ENCODE measurements at regions not wholly inside any gene's neighbourhood (a gene's known extent, or its start where the extent isn't known, plus 50 kb on each side); places are given as distances from the start of the nearest gene placed in this dataset.
A peak's percentile ranks its signal among the peaks of the same experiment; 100 is the strongest.

DNA sequence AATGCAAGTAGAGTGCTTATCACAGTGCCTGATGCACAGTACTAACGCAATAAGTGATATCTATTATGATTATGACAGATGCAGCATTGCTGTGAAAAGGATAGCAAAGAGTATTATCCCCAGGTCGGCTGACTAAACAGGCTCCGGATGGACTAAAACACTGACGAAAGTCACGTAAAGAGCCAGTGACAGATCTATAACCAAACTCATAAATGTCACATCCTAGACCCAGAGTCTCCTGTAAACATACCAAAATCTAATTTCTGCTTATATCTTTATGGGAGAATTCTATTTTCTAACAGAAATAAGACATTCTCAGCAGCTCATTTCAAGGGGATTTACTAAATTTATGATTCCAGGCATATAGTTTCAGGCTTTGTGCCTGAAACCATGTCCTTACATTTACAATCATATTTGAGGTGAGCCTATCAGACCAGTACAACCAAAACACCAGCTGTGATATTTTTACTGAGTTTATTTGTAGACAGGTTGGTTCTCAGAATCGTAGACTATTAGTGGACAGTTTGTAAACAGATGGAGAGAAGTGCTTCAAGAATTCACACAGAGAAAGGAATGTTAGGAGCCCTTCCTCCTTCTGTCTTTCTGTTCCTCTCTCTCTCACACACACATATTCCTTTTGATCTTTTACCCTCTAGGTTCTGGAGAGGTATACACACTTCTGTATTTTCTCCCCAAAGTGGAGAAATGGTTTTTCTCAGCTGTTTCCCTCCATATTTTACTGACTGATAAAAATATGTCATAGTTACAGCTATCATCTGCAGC, 52.4 kb upstream of the WDR26 start:
- DNase-seq = no peak

DNA sequence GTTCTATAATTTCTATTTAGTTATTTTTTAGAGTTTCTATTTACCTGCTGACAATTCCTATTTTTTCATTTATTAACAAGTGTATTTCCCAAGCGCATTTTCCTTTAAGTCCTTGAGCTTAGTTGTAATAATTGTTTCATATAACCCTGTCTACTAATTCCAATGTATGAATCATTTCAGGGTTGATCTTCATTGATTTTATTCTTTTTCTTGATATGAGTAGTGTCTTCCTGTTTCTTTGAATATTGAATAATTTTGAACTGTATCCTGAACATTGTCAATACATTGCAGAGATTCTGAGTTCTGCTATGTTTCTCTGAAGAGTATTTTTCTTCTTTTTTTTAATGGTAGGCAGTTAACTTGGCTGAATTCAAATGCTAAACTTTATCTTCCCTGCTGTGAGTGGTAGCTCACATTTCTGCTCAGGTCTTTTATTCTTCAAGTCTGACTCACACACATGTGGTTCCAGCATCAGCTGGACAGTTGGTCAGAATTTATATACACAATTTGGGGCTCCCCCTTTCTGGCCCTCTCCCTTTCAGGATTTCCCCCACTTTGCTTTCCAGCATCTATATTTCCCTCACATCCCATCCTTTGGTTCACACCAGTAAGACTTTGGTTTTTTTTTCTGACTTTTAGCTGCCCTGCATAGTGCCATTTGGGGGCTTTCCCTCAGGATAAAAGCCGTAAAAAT, 54.4 kb upstream of the WDR26 start:
- DNase-seq = no peak

GRCh38 chr1:224489534-224490365, 55.2 kb upstream of the WDR26 start:
- DNase-seq = no peak

GRCh38 chr1:224490549-224491537, 56.2 kb upstream of the WDR26 start:
- DNase-seq = no peak

DNA sequence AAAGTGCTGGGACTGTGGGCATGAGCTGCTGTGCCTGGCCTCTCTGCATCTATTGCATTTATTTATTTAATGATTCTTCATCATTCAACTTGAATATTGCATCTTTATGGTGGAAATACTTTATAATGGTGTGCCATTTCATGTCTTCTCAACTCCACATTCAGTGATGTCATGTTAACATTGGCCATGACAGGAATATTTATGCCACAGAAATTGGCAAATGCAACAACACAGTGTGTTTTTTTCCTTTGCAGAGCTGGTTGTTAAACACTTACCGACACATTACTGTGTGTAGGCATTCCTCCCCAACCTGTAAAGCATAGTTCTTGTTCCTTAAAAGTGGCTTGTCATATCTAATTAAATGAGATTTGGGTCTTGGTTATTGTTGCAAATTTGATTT, 57.4 kb upstream of the WDR26 start:
- no peak for DNase-seq

DNA sequence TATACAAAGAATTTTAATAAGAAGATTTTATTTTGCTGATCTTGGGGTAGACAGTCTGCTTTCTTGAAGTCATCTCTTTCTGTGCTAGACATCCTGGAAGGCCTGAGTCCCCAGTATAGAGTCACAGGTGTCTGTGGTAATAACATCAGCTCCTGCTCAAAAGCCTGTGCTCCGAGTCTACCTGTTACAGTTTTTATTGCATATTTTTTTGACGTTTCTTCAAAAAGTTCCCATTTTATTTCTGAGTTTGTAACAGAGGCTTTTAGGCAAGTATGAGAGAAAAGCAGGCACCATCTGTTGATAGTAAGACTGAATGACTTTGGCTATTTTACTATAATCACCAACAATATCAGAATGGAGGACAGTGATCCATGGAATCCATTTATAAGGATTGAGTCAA, 58.0 kb upstream of the WDR26 start:
- DNase-seq = no peak

- DNase-seq = no peak
Measured at GRCh38 chr1:224493269-224493668, 58.7 kb upstream of the WDR26 start.

- DNase-seq = no peak
Measured at GRCh38 chr1:224494343-224494742, 59.7 kb upstream of the WDR26 start.

DNA sequence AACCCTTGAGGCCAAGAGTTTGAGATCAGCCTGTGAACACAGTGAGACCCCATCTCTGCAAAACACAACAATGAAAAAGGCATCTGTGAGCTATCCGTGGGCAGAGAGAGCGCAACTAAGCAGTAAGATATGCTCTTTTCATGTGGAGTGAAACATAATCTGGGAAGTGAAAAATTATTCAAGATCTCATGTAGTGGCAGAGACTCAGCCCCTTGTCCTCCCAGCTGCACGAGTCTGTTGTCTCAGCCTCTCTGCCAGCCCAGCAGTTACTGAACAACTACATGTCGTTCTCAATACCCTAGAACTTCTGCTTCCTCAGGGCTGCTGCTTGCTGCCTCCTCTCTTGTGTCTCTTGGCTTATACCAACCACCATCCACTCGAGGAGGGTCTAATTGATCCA, 61.3 kb upstream of the WDR26 start:
- no peak for DNase-seq

DNA sequence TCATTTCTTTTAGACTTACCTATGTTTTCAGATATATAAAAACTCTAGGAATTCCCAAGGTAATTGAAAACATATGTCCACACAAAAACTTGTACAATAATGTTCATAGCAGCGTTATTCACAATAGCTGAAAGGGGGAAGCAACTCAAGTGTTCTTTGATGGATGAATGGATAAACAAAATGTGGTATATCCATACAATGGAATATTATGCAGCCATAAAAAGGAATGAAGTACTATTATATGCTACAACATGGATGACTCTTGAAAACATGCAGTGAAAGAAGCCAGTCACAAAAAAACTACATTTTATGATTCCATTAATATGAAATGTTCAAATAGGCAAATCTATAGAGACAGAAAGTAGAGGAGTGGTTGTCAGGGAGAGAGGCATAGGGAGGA, 62.2 kb upstream of the WDR26 start:
- DNase-seq = no peak

GRCh38 chr1:224497714-224498573, 63.3 kb upstream of the WDR26 start:
- DNase-seq = peak; percentile 1

- no peak for DNase-seq
Measured at GRCh38 chr1:224498574-224499170, 64.1 kb upstream of the WDR26 start.

GRCh38 chr1:224499204-224499603, 64.6 kb upstream of the WDR26 start:
- DNase-seq = no peak

DNA sequence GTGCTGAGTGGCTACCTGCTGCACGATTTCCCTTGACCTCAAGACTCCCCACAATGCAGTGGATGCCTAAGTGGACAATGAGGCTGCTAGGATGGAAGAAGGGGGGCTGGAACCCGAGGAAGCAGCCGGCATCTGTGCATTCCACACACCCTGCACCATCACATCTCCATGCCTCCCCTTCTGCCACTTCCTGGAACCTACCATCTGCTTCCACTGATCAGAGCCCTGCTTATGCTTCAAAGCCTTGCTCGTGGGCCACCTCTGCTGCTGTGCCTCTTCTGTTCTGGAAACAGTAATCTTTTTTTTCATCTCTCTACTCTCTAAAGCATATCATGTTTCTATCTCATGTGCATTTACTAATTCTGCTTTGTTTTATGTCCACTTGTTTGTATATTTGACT, 66.2 kb upstream of the WDR26 start:
- DNase-seq = no peak

DNA sequence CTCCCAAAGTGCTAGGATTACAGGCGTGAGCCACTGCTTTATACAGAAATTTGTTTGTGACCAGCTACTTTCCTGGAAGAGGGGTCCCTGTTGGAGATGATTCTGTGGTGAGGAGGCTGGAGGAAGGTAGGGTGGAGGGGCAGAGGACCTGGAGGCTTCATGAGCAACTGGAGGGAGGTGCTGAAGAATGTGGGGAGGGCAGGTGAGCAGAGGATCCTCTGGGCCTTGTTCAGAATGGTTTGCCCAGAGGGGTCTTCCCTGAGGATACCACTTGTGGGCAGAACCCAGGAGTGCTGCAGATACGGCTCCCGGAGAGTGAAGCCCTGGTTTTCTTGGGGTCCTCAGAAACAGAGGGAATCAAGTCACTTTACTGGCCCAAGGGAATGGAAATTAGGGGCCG, 67.2 kb upstream of the WDR26 start:
- no peak for DNase-seq

- no peak for DNase-seq
Measured at GRCh38 chr1:224502459-224503160, 68.0 kb upstream of the WDR26 start.

DNA sequence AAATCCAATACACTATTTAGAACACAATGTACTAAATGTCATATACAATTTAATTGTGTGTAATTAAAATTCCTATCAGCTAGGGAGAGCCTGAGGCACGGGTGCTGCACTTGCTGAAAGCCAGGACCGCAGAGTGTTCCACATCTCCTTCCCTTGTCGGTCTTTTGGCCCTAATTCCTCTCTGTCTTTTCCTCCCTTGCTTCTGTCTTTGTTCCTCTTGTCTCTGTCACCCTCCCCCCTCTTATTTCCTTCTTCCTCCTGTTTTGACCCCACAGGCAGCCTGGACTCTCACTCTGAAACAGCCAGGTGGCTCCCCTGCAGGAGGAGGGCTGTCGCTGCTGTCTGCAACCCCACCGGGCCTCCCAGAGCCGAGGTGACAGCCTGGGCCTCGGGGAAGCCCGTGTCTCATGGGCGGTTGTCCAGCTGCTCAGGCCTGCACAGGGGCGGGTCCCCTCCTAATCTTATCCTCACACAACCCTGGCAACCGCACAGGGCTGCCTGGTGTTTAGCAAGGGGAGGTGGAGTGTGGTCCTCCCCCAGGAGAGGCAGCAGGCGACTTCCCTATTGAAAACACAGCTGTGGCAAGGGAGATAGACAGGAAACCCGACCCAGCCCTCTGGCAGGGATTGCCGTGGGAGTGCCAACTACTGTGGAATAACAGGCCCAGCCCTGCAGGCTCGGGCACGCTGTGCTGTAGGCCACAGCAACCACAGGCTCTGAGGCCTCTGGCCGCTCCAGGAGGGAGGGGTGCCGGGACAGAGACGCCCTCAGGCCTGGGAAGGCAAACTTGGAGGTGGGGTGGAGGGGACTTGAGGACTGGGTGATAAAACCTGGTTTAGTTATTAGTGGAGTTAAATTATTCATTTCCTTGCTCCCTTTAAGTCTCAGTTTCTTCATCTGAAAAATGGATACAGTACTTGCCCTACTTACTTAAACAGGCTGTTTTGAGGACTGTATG, 68.8 kb upstream of the WDR26 start:
- DNase-seq = no peak

GRCh38 chr1:224504297-224505041, 69.9 kb upstream of the WDR26 start:
- DNase-seq = no peak

Data from central memory CD4-positive, alpha-beta T cell (primary cell).